ENCODE measurements at regions not wholly inside any gene's neighbourhood (a gene's known extent, or its start where the extent isn't known, plus 50 kb on each side); places are given as distances from the start of the nearest gene placed in this dataset.

DNA sequence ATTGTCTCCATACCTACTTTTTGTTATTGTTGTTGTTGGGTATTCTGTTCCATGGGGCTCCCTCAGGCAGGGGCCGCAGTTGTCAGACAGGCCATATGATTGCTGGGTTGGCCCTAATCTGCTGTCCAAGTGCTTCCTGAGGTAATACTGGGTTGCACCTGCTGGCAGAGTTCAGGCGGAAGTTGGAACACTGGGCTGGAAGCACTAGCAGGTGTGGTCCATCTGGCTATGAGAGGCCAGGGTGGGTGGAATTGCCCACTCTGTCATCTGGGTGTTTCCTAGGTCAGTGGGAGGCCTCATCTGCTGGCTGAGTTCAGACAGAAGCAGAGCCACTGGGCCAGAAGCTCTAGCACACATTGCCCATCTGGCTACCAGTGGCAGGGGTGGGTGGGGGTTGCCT is 81.3 kb upstream of the NID2 start:
- TF ChIP-seq, protein P1, sequence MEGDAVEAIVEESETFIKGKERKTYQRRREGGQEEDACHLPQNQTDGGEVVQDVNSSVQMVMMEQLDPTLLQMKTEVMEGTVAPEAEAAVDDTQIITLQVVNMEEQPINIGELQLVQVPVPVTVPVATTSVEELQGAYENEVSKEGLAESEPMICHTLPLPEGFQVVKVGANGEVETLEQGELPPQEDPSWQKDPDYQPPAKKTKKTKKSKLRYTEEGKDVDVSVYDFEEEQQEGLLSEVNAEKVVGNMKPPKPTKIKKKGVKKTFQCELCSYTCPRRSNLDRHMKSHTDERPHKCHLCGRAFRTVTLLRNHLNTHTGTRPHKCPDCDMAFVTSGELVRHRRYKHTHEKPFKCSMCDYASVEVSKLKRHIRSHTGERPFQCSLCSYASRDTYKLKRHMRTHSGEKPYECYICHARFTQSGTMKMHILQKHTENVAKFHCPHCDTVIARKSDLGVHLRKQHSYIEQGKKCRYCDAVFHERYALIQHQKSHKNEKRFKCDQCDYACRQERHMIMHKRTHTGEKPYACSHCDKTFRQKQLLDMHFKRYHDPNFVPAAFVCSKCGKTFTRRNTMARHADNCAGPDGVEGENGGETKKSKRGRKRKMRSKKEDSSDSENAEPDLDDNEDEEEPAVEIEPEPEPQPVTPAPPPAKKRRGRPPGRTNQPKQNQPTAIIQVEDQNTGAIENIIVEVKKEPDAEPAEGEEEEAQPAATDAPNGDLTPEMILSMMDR (IDR thresholded peaks at IDR 0.05): no peak
- TF ChIP-seq, protein P2, sequence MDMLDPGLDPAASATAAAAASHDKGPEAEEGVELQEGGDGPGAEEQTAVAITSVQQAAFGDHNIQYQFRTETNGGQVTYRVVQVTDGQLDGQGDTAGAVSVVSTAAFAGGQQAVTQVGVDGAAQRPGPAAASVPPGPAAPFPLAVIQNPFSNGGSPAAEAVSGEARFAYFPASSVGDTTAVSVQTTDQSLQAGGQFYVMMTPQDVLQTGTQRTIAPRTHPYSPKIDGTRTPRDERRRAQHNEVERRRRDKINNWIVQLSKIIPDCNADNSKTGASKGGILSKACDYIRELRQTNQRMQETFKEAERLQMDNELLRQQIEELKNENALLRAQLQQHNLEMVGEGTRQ (IDR thresholded peaks at IDR 0.05; ENCODE audit: borderline replicate concordance, low read depth, low read length): no peak
- TF ChIP-seq CHD2 (IDR thresholded peaks at IDR 0.05; ENCODE audit: low read length, partially characterized antibody): no peak
- TF ChIP-seq, protein P3, sequence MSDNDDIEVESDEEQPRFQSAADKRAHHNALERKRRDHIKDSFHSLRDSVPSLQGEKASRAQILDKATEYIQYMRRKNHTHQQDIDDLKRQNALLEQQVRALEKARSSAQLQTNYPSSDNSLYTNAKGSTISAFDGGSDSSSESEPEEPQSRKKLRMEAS (IDR thresholded peaks at IDR 0.05; ENCODE audit: low read depth): no peak
- TF ChIP-seq, protein P4, sequence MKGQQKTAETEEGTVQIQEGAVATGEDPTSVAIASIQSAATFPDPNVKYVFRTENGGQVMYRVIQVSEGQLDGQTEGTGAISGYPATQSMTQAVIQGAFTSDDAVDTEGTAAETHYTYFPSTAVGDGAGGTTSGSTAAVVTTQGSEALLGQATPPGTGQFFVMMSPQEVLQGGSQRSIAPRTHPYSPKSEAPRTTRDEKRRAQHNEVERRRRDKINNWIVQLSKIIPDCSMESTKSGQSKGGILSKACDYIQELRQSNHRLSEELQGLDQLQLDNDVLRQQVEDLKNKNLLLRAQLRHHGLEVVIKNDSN (IDR thresholded peaks at IDR 0.05; ENCODE audit: borderline replicate concordance, low read depth): no peak
